Dendritic cell treated with granulocyte-macrophage colony-stimulating factor and Interleukin-4, amounts not matched to agents 40 ng/mL and 50 ng/mL, for 4 days (primary cell): ENCODE measurements at regions not wholly inside any gene's neighbourhood (a gene's known extent, or its start where the extent isn't known, plus 50 kb on each side); places are given as distances from the start of the nearest gene placed in this dataset.
"Not testable (repeated sequence)": the region's sequence is repeated elsewhere in the genome, so short reads cannot be mapped to it uniquely, and the experiment has no call there.

Source experiments
- H3K27ac Mint-ChIP-seq: one replicate; pipeline ENCODE4 v1.8.0; 2022; ENCODE audit warnings: mild to moderate bottlenecking, mixed read lengths
- H3K27me3 Mint-ChIP-seq: one replicate; pipeline ENCODE4 v1.8.0; 2022; ENCODE audit warnings: mild to moderate bottlenecking, mixed read lengths
- H3K36me3 Mint-ChIP-seq: one replicate; pipeline ENCODE4 v1.8.0; 2022; ENCODE audit warnings: low read depth, mixed read lengths
- H3K4me1 Mint-ChIP-seq: one replicate; pipeline ENCODE4 v1.8.0; 2022; ENCODE audit warnings: low read depth, mixed read lengths
- H3K4me3 Mint-ChIP-seq: one replicate; pipeline ENCODE4 v1.8.0; 2022; ENCODE audit warnings: mild to moderate bottlenecking, moderate library complexity, mixed read lengths
- H3K9me3 Mint-ChIP-seq: one replicate; pipeline ENCODE4 v1.8.0; 2022; ENCODE audit warnings: mixed read lengths
- intact Hi-C: fragments of 100-400 bp; cut with micrococcal nuclease; formaldehyde crosslinking; loops from one replicate; pipeline ENCODE4 v1.15.0; 2022

DNA sequence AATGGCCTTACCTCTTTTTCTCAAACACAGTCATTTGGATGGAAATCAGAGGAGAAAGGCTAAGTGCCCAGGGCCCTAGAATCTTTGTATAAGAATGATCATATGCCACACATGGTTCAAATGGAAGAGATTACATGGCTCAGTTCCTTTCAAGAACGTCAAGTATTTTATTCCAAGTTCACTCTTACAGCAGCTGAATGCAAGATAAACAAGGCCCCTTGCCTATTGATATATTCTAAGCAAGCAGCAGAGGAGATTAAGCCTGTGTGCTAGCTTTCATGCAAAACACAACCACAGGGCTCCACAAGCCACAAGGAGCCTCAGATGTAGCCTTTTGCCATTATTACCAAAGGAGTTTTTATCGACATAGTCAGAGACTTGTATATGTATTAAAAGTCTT is 55.3 kb upstream of the SLCO6A1 start:
- Mint-ChIP-seq H3K36me3 (no peaks in the 10 kb centered on the region), H3K4me1 (no peaks in the 10 kb centered on the region), H3K9me3 (peaks cover 14% of the 10 kb centered on the region), H3K27me3 (no peaks in the 10 kb centered on the region), H3K4me3 (no peak overlapping the region), H3K27ac (no peak overlapping the region)
- intact Hi-C loops: no loop called here

DNA sequence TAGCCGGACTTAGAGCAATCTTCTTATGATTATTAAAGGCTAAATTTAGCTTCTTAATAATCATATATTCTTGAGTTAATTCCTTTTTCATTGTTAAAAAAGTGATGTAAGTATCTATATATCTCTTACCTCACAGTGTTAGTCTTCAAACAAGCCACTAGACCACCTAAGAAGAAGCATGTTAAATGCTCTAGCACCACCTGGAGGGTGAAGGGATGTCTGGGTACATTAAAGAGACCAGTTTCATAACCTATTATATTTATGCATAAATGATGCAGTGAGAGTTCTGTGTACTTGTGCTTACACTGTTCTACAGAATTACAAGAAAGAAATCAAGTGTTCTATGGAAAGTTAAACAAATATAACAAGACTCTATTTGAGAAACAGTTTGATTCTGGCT is 55.9 kb upstream of the SLCO6A1 start:
- Mint-ChIP-seq H3K9me3 (peaks cover 9% of the 10 kb centered on the region), H3K36me3 (no peaks in the 10 kb centered on the region), H3K27ac (no peak overlapping the region), H3K4me3 (no peak overlapping the region), H3K27me3 (no peaks in the 10 kb centered on the region), H3K4me1 (no peaks in the 10 kb centered on the region)
- intact Hi-C loops: no loop called here

DNA sequence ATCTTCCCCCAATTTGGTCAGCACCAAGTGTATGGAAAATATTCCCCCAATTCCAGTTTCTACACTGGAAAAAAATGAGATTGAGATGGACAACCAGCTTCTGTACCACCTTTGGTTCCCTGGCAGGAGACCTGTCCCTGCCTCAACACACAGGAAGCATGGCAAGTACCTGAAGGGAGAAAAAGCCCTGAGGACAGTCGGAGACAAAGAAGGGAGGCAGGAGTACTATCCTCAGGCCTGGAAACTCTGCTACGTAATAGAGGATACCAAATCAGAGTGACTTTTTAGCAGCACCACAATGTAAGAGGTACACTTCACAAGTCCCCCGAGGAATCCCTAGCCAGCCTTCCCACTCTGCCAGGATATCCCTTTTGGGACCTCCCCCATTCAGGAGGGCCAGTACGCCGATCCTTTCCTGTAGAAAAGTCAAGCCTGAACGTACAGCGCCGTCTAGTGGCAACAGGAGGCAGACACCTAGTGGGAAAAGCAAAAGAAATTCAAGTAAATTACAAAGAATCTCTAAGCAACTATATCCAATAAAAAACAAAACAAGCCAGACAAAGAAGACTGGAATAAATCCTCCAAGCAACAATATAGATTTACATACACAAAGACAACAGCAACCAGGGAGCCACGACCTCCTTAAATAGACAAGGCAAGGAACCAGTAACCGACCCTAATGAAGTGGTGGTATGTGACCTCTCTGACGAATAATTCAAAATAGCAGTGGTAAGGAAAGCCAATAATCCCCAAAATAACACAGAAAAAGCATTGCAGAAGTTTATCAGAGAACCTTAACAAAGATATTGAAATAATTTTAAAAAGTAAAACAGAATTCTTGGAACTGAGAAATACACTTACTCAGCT is 63.3 kb upstream of the SLCO6A1 start:
- H3K27ac Mint-ChIP-seq: no peak overlapping the region
- no peaks in the 10 kb centered on the region for H3K27me3 Mint-ChIP-seq
- intact Hi-C loops: loop anchor here (2.0 kb wide), 1 partner anchor 25 kb away; no protein-coding TSS in a partner anchor
- no peak overlapping the region for H3K4me3 Mint-ChIP-seq
- no peaks in the 10 kb centered on the region for H3K9me3 Mint-ChIP-seq
- no peaks in the 10 kb centered on the region for H3K36me3 Mint-ChIP-seq
- H3K4me1 Mint-ChIP-seq: no peaks in the 10 kb centered on the region

DNA sequence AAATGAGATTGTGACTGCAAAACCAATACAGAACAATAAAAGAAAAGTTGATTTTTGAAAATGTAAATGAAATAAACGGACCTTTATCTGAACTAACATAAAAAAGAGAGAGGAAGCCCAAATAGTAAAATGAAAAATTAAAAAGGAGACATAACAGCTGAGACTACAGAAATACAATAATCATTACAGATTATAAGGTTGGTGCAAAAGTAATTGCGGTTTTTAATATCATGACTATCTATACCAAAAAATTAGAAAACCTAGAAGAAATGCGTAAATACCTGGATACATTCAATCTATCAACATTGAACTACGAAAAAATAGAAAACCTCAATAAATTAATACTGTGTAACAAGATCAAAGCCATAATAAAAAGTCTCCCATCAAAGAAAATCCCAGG is 71.9 kb upstream of the SLCO6A1 start:
- no peaks in the 10 kb centered on the region for H3K4me1 Mint-ChIP-seq
- intact Hi-C loops: no loop called here
- H3K4me3 Mint-ChIP-seq: no peak overlapping the region
- H3K9me3 Mint-ChIP-seq: no peaks in the 10 kb centered on the region
- no peak overlapping the region for H3K27ac Mint-ChIP-seq
- H3K36me3 Mint-ChIP-seq: no peaks in the 10 kb centered on the region
- no peaks in the 10 kb centered on the region for H3K27me3 Mint-ChIP-seq

DNA sequence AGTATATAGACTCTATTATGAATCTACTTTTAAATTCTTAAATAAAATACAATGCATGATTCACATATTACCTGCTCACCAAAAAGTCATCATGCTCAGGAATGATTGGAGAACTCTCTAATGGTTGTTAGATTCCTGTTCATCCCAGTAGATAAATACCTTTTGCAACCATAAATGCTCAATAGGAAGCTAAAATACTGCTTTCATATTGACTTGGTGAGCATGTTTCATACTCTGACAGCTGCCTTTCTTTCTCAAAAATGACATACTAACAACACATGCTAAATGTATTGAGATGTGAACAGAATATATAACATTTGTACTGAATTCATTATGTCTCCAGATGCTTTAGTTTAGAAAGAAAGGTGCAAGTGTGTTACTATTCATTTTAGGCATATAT is 79.6 kb upstream of the SLCO6A1 start:
- intact Hi-C loops: no loop called here
- no peaks in the 10 kb centered on the region for H3K4me1 Mint-ChIP-seq
- no peaks in the 10 kb centered on the region for H3K36me3 Mint-ChIP-seq
- H3K4me3 Mint-ChIP-seq: no peak overlapping the region
- no peaks in the 10 kb centered on the region for H3K9me3 Mint-ChIP-seq
- no peaks in the 10 kb centered on the region for H3K27me3 Mint-ChIP-seq
- no peak overlapping the region for H3K27ac Mint-ChIP-seq

DNA sequence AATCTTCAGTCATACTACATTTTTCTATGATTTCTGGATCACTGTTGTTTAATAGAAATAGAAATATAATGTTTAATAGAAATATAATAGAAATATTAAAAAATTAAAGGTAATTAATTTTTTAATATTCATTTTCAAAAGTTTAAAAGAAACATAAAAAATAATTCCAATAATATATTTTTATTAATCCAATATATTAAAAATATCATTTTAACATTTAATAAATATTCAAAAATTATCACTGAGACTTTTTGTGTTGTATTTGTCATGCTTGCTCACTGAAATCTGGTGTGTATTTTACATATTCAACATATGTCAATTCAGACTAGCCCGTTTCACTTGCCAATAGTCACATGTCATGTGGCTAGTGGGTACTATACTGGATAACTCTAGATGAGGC is 80.6 kb upstream of the SLCO6A1 start:
- no peaks in the 10 kb centered on the region for H3K4me1 Mint-ChIP-seq
- no peaks in the 10 kb centered on the region for H3K9me3 Mint-ChIP-seq
- H3K36me3 Mint-ChIP-seq: no peaks in the 10 kb centered on the region
- intact Hi-C loops: no loop called here
- no peak overlapping the region for H3K27ac Mint-ChIP-seq
- H3K4me3 Mint-ChIP-seq: no peak overlapping the region
- H3K27me3 Mint-ChIP-seq: no peaks in the 10 kb centered on the region

DNA sequence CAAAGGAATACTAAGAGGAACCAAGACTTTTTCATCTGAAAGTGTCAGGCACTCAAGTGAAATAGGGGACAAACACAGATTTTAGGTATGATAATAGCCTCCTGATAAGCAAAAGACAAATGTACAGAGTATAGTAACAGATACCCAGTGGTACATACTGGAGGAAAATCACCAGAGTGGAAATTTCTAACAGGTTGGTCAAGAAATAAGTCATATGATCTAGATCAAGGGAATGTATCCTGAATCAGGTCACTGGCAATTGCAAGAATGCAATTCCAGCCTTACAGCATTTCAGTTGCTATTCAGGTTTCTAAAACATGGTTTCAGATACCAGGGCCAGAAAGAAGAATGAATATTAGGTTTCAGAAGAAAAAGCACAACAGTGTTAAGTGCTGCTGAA is 82.2 kb upstream of the SLCO6A1 start:
- Mint-ChIP-seq H3K36me3 (no peaks in the 10 kb centered on the region), H3K4me3 (no peak overlapping the region), H3K27ac (no peak overlapping the region), H3K27me3 (no peaks in the 10 kb centered on the region), H3K4me1 (no peaks in the 10 kb centered on the region), H3K9me3 (no peaks in the 10 kb centered on the region)
- intact Hi-C loops: loop anchor here (5.0 to 10.0 kb wide), 2 partner anchors 94 to 556 kb away; no protein-coding TSS in a partner anchor

DNA sequence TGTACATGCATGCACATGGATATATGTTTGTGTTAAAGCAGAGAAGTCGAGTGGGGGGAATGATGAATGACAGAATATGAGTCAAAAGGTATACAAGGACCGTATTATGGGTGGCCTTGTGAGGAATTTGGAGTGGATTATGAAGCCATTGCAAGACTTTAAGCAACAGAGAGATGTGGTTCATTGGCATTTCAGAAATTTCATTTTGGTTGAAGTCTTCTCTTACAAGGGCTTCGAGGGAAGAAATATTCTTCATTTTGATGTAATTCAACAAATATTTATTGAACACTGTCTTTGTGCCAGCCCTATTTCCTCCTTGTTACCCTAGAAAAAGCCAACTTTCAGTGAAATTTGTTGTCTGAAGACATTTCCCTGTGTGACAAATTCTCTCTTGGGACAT is 83.9 kb upstream of the SLCO6A1 start:
- no peaks in the 10 kb centered on the region for H3K27me3 Mint-ChIP-seq
- no peaks in the 10 kb centered on the region for H3K9me3 Mint-ChIP-seq
- H3K36me3 Mint-ChIP-seq: no peaks in the 10 kb centered on the region
- no peak overlapping the region for H3K4me3 Mint-ChIP-seq
- H3K4me1 Mint-ChIP-seq: no peaks in the 10 kb centered on the region
- intact Hi-C loops: loop anchor here (2.0 to 10.0 kb wide), 4 partner anchors 92 to 642 kb away; no protein-coding TSS in a partner anchor
- H3K27ac Mint-ChIP-seq: no peak overlapping the region

DNA sequence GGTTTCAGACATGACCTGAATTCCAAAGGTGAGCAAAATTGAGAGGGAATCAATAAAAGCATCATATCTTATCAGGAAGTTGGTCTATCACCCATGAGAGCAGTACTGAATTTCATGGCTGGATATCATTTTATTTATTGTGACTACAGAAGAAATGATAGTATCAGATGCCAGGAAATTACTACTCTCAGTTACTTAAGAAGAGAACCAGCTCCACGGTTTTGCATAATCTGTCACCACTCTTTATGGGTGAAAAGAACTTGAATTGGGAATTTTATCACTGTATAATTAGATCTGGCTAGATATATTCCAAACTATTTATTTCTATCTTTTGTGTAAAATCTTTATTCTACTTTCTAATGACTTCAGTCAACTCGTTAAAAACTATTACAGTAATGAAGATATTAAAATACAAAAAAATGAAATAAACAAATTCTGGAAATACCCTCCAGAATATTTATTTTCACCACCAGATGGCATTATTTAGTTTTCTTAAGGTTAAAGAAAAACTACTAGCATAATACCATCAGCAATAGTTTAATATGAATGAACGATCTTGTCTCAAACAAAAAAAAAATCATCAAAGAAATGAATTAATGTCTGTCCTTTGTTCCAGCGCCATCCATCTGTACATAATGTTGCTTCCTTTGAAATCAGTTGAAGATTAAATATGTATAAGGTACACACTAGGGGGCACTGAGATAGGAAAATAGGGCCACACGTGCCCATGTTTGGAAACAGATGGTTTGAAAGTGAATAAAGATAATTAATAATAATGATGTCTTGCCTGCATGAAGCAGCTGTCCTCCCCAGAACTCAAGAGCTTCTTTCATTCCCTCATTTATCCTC is 84.7 kb upstream of the SLCO6A1 start:
- intact Hi-C loops: loop anchor here (2.0 to 10.0 kb wide), 4 partner anchors 91 to 641 kb away; no protein-coding TSS in a partner anchor

DNA sequence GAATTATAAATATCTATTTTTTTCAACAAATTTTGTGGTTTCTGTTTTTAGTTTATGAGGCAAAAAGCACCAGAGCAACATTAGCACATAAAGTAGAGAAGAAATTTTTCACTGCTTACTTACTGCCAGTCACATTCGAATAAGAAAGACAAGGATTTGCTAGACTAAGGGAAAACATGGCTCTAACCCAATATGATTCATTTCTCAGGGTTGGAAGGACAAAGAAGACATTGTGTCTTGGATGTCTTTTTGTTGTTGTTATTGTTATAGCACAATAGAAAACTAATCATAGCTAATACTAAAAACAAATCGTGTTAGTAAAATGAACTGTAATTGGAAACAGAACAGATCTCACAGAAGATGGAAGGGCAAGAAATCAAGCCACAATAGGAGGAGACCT is 90.9 kb upstream of the SLCO6A1 start:
- H3K4me1 Mint-ChIP-seq: no peaks in the 10 kb centered on the region
- H3K27me3 Mint-ChIP-seq: no peaks in the 10 kb centered on the region
- no peak overlapping the region for H3K4me3 Mint-ChIP-seq
- no peak overlapping the region for H3K27ac Mint-ChIP-seq
- intact Hi-C loops: loop anchor here (10.0 kb wide), 1 partner anchor 85 kb away; no protein-coding TSS in a partner anchor
- H3K9me3 Mint-ChIP-seq: peaks cover 10% of the 10 kb centered on the region
- no peaks in the 10 kb centered on the region for H3K36me3 Mint-ChIP-seq

More for the DNA sequence above, 84.7 kb upstream of the SLCO6A1 start:
- Mint-ChIP-seq H3K9me3 (no peaks in the 10 kb centered on the region), H3K27ac (no peak overlapping the region), H3K27me3 (no peaks in the 10 kb centered on the region), H3K4me3 (no peak overlapping the region), H3K4me1 (no peaks in the 10 kb centered on the region), H3K36me3 (no peaks in the 10 kb centered on the region)

DNA sequence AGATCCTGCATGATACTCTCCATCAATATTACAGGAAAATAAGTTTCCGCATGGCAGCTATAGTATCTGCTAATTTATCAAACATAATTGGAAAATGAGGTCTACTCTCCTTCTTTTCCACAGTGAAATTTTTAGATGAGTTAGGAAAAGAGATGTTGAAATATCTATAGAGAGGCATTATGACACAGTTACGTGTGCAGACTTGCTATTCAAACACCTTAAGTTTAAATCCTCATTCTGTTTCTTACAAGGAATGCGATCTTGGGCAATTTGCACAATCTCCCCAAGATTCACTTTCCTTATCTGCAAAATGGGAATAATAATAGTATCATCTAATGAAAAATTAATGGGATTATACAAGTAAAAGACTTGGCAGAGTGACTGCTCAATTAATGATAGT is 91.7 kb upstream of the SLCO6A1 start:
- intact Hi-C loops: no loop called here
- Mint-ChIP-seq H3K36me3 (no peaks in the 10 kb centered on the region), H3K27me3 (no peaks in the 10 kb centered on the region), H3K27ac (no peak overlapping the region), H3K4me1 (no peaks in the 10 kb centered on the region), H3K9me3 (peaks cover 10% of the 10 kb centered on the region), H3K4me3 (no peak overlapping the region)

DNA sequence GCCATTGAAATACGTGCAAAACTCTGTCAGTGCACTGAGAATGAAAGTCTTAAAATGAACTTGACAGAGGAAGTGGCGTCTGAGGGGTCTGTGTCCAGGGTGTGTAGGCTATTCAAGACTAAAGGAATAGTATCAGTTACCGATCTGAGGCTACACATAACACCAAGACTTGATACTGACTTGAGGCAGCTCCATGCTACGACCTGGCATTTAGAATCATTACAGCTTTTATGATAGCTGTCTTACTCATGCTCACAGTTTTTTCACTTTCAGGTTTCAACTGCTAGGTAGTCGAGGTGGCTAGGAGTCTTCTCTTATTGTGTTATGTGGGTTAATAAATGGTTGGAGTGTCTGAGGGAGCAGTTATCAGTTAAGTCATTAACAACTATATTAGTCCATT is 92.8 kb upstream of the SLCO6A1 start:
- Mint-ChIP-seq H3K27me3 (no peaks in the 10 kb centered on the region), H3K9me3 (peaks cover 10% of the 10 kb centered on the region), H3K4me3 (no peak overlapping the region), H3K27ac (no peak overlapping the region), H3K4me1 (no peaks in the 10 kb centered on the region), H3K36me3 (no peaks in the 10 kb centered on the region)
- intact Hi-C loops: no loop called here

DNA sequence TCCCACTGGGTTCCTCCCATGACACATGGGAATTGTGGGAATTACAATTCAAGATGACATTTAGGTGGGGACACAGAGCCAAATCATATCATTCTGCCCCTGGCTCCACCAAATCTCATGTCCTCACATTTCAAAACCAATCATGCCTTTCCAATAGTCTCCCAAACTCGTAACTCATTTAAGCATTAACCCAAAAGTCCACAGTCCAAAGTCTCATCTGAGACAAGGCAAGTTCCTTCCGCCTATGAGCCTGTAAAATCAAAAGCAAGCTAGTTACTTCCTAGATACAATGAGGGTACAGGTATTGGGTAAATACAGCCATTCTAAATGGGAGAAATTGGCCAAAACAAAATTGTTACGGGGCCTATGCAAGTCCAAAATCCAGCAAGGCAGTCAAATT is 93.8 kb upstream of the SLCO6A1 start:
- H3K27ac Mint-ChIP-seq, intact Hi-C loops, H3K4me1 Mint-ChIP-seq, H3K27me3 Mint-ChIP-seq, H3K36me3 Mint-ChIP-seq, H3K9me3 Mint-ChIP-seq, H3K4me3 Mint-ChIP-seq: not testable (repeated sequence)

DNA sequence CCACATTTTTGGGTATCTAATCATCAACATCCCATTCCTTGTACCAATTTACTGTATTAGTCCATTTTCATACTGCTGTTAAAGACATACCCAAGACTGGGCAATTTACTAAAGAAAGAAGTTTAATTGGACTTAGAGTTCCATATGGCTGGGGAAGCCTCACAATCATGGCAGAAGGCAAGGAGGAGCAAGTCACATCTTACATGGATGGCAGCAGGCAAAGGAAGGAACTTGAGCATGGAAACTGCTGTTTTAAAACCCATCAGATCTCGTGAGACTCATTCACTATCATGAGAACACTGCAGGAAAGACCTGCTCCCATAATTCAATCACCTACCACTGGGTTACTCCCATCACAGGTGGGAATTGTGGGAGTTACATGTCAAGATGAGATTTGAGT is 95.4 kb upstream of the SLCO6A1 start:
- H3K36me3 Mint-ChIP-seq: no peaks in the 10 kb centered on the region
- H3K4me3 Mint-ChIP-seq: no peak overlapping the region
- intact Hi-C loops: no loop called here
- H3K4me1 Mint-ChIP-seq: no peaks in the 10 kb centered on the region
- no peaks in the 10 kb centered on the region for H3K27me3 Mint-ChIP-seq
- H3K9me3 Mint-ChIP-seq: peaks cover 10% of the 10 kb centered on the region
- no peak overlapping the region for H3K27ac Mint-ChIP-seq
